Hepatocyte (in vitro differentiated cells): ENCODE measurements at regions not wholly inside any gene's neighbourhood (a gene's known extent, or its start where the extent isn't known, plus 50 kb on each side); places are given as distances from the start of the nearest gene placed in this dataset.

Experiments used
- DNase-seq: peaks from one replicate; pipeline ENCODE4 v3.0.0-alpha.2; 2016; ENCODE audit warnings: low spot score
- H2AFZ ChIP-seq: fragments of 200-600 bp; sonication (generic); 2 replicates; pipeline ENCODE4 v1.6.0; 2016; ENCODE audit warnings: antibody characterized with exemption, mild to moderate bottlenecking
- H3K27ac ChIP-seq: fragments of 200-600 bp; sonication (generic); 2 replicates; pipeline ENCODE4 v1.5.1; 2016; ENCODE audit warnings: mild to moderate bottlenecking
- H3K27me3 ChIP-seq: fragments of 200-600 bp; sonication (generic); 2 replicates; pipeline ENCODE4 v1.6.1; 2016
- H3K36me3 ChIP-seq: fragments of 200-600 bp; sonication (generic); replicated peaks from 2 replicates; pipeline ENCODE4 v1.5.1; 2016; ENCODE audit warnings: low read depth; ENCODE audit not compliant: insufficient read depth
- H3K4me1 ChIP-seq: fragments of 200-600 bp; sonication (generic); 2 replicates; pipeline ENCODE4 v1.5.1; 2016; ENCODE audit warnings: mild to moderate bottlenecking, moderate library complexity; ENCODE audit not compliant: insufficient read depth
- H3K4me2 ChIP-seq: fragments of 200-600 bp; sonication (generic); 2 replicates; pipeline ENCODE4 v1.6.0; 2016
- H3K4me3 ChIP-seq: fragments of 200-600 bp; sonication (generic); 2 replicates; pipeline ENCODE4 v1.5.1; 2016; ENCODE audit warnings: mild to moderate bottlenecking
- H3K79me2 ChIP-seq: fragments of 200-600 bp; sonication (generic); 2 replicates; pipeline ENCODE4 v1.6.0; 2017; ENCODE audit warnings: mild to moderate bottlenecking
- H3K9me2 ChIP-seq: fragments of 200-600 bp; sonication (generic); replicated peaks from 2 replicates; pipeline ENCODE4 v1.6.0; 2017; ENCODE audit warnings: mild to moderate bottlenecking; ENCODE audit not compliant: insufficient read depth
- H3K9me3 ChIP-seq: fragments of 200-600 bp; sonication (generic); 2 replicates; pipeline ENCODE4 v1.5.1; 2016; ENCODE audit warnings: low read depth, mild to moderate bottlenecking
- H4K20me1 ChIP-seq: fragments of 200-600 bp; sonication (generic); 2 replicates; pipeline ENCODE4 v1.6.0; 2016; ENCODE audit warnings: mild to moderate bottlenecking; ENCODE audit not compliant: insufficient read depth, poor library complexity, severe bottlenecking
- CTCF ChIP-seq: fragments of 200-600 bp; sonication (generic); IDR thresholded peaks from 2 replicates; pipeline ENCODE4 v1.5.1; 2016; ENCODE audit warnings: antibody characterized with exemption, mild to moderate bottlenecking; ENCODE audit not compliant: poor library complexity
- EZH2 ChIP-seq: fragments of 200-600 bp; sonication (generic); IDR thresholded peaks from 2 replicates; pipeline ENCODE4 v1.6.1; 2016; ENCODE audit warnings: antibody characterized with exemption, mild to moderate bottlenecking, borderline replicate concordance
- EZH2phosphoT487 ChIP-seq: fragments of 200-600 bp; sonication (generic); IDR thresholded peaks from one replicate; pipeline ENCODE4 v1.6.1; 2018; ENCODE audit warnings: antibody characterized with exemption, mild to moderate bottlenecking, low read depth, moderate library complexity; ENCODE audit not compliant: unreplicated experiment, severe bottlenecking
- WGBS: methylation state at CpG from one replicate; pipeline ENCODE4 v1.1.6; 2016; ENCODE audit warnings: low lambda C conversion rate; ENCODE audit errors: missing lambda C conversion rate; 5-methylcytosine and 5-hydroxymethylcytosine counted together

GRCh38 chr3:117011687-117012250 lies 302.2 kb downstream of the TUSC7 start:
- Histone ChIP-seq H3K27me3 (no peaks in the 10 kb centered on the region), H3K9me3 (no peaks in the 10 kb centered on the region), H3K4me2 (no peak overlapping the region), H3K79me2 (no peaks in the 10 kb centered on the region), H3K4me3 (no peak overlapping the region), H3K4me1 (no peaks in the 10 kb centered on the region), H2AFZ (no peak overlapping the region), H3K27ac (no peak overlapping the region), H3K36me3 (no peaks in the 10 kb centered on the region), H3K9me2 (no peaks in the 10 kb centered on the region), H4K20me1 (no peaks in the 10 kb centered on the region)
- no peak for DNase-seq
- WGBS: 90% methylated on average over 7 of the region's 7 CpGs
- TF ChIP-seq EZH2: no peak
- no peak for TF ChIP-seq EZH2phosphoT487
- no peak for TF ChIP-seq CTCF

DNA sequence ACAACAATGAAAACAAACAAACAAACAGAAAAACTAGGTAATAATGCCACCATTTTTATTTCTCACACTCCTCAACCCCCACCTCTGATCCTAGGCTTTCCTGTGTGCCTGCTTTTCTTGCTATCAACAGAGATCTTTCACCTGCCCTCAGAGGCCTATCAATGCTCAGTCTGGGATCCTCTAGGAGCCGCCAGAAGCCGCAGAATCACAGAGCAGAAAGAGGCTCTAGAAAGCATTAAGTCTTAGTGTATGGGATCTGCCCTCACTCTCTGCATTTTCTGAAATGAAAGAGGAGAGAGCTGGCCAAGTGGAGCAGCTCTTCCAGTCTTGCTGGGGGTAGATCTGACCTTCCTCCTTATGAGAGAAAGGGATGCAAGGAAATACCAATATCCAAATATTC lies 306.8 kb downstream of the TUSC7 start:
- peak; percentile 15 for DNase-seq
- no peaks in the 10 kb centered on the region for H3K27me3 ChIP-seq
- no peak overlapping the region for H2AFZ ChIP-seq
- TF ChIP-seq EZH2phosphoT487 (no peak), CTCF (peak; percentile 39)
- no peaks in the 10 kb centered on the region for H3K9me3 ChIP-seq
- no peaks in the 10 kb centered on the region for H3K4me1 ChIP-seq
- no peak overlapping the region for H3K4me2 ChIP-seq
- H3K4me3 ChIP-seq: no peak overlapping the region
- 69% methylated on average over 2 of the region's 2 CpGs for WGBS
- no peaks in the 10 kb centered on the region for H3K9me2 ChIP-seq
- no peak overlapping the region for H3K27ac ChIP-seq
- no peaks in the 10 kb centered on the region for H4K20me1 ChIP-seq
- no peaks in the 10 kb centered on the region for H3K36me3 ChIP-seq
- H3K79me2 ChIP-seq: no peaks in the 10 kb centered on the region

GRCh38 chr3:117017135-117017894 lies 307.7 kb downstream of the TUSC7 start:
- 64% methylated on average over 7 of the region's 7 CpGs for WGBS
- Histone ChIP-seq H3K79me2 (no peaks in the 10 kb centered on the region), H3K9me3 (no peaks in the 10 kb centered on the region), H3K27me3 (no peaks in the 10 kb centered on the region), H3K4me1 (no peaks in the 10 kb centered on the region), H3K36me3 (no peaks in the 10 kb centered on the region), H3K4me2 (no peak overlapping the region), H2AFZ (no peak overlapping the region), H3K9me2 (no peaks in the 10 kb centered on the region), H3K4me3 (no peak overlapping the region), H3K27ac (no peak overlapping the region), H4K20me1 (no peaks in the 10 kb centered on the region)
- no peak for TF ChIP-seq CTCF
- TF ChIP-seq EZH2: no peak
- no peak for TF ChIP-seq EZH2phosphoT487
- peak; percentile 32 for DNase-seq
